HEK293 (cell line): ENCODE measurements at regions not wholly inside any gene's neighbourhood (a gene's known extent, or its start where the extent isn't known, plus 50 kb on each side); places are given as distances from the start of the nearest gene placed in this dataset.
A peak's percentile ranks its signal among the peaks of the same experiment; 100 is the strongest.

Source experiments
- CTCF ChIA-PET: fragments of 350-600 bp; formaldehyde crosslinking; extraction: SDS; loops from one replicate; lab custom pipeline; 2021; ENCODE audit warnings: antibody characterized with exemption; lab: Yijun Ruan, JAX
- POLR2A ChIA-PET: fragments of 300-600 bp; formaldehyde crosslinking; extraction: SDS; loops from one replicate; lab custom pipeline; 2020; ENCODE audit warnings: antibody characterized with exemption, inconsistent platforms; lab: Yijun Ruan, JAX
- H3K27ac ChIP-seq: fragments of 200-500 bp; sonication (Bioruptor generic); 2 replicates; pipeline ENCODE4 v1.5.1; 2014; ENCODE audit warnings: low read depth, low read length, control low read depth, inconsistent platforms; ENCODE audit errors: extremely low read depth
- H3K36me3 ChIP-seq, 2 experiments: fragments of 200-500 bp in 1 of 2; sonication (Bioruptor generic) in 1 of 2; 1 replicate in 1 of 2; 2 replicates in 1 of 2; pipeline ENCODE4 v1.5.1; 2014 to 2017; ENCODE audit warnings: inconsistent platforms in 2 of 2, low read length in 2 of 2; ENCODE audit not compliant: control insufficient read depth in 2 of 2, insufficient read depth in 1 of 2
- H3K4me1 ChIP-seq: fragments of 200-500 bp; sonication (Bioruptor generic); 2 replicates; pipeline ENCODE4 v1.5.1; 2014; ENCODE audit warnings: mild to moderate bottlenecking, low read length, inconsistent platforms; ENCODE audit not compliant: control insufficient read depth, insufficient read depth
- H3K4me3 ChIP-seq: 2 replicates; pipeline ENCODE4 v1.5.1; 2011; ENCODE audit warnings: low read depth, mild to moderate bottlenecking, control low read depth, low read length, moderate library complexity
- H3K9me3 ChIP-seq: fragments of 200-500 bp; sonication (Bioruptor generic); 2 replicates; pipeline ENCODE4 v1.5.1; 2014; ENCODE audit warnings: low read depth, low read length, inconsistent platforms; ENCODE audit not compliant: control insufficient read depth, insufficient read depth
- INSM2 ChIP-seq: fragments of 450-650 bp; formaldehyde crosslinking; IDR thresholded peaks from 2 replicates; pipeline ENCODE4 v1.5.1; 2016; ENCODE audit warnings: missing biosample characterization, missing genetic modification characterization
- SP7 ChIP-seq: fragments of 450-650 bp; formaldehyde crosslinking; IDR thresholded peaks from 2 replicates; pipeline ENCODE4 v1.5.1; 2016; ENCODE audit warnings: missing biosample characterization, missing genetic modification characterization
- ZNF214 ChIP-seq: fragments of 450-650 bp; formaldehyde crosslinking; IDR thresholded peaks from 2 replicates; pipeline ENCODE4 v1.5.1; 2017; ENCODE audit warnings: missing biosample characterization, mild to moderate bottlenecking, missing genetic modification characterization, borderline replicate concordance
- ZNF626 ChIP-seq: fragments of 450-650 bp; sonication (Bioruptor Pico); formaldehyde crosslinking; IDR thresholded peaks from 2 replicates; pipeline ENCODE4 v1.5.1; 2018; ENCODE audit warnings: missing biosample characterization, missing genetic modification characterization, inconsistent platforms
- ZNF664 ChIP-seq: fragments of 450-650 bp; formaldehyde crosslinking; IDR thresholded peaks from 2 replicates; pipeline ENCODE4 v1.5.1; 2016; ENCODE audit warnings: missing biosample characterization, missing genetic modification characterization

GRCh38 chr10:129416956-129417765, 49.9 kb upstream of the MGMT start:
- no peaks in the 10 kb centered on the region for H3K9me3 ChIP-seq
- ChIA-PET CTCF (no interaction called here), POLR2A (no interaction called here)
- peaks cover 3% of the 10 kb centered on the region; the same call in 1 of the 2 replicates for H3K4me1 ChIP-seq
- no peak overlapping the region for H3K27ac ChIP-seq
- H3K36me3 ChIP-seq = no peaks in the 10 kb centered on the region
- H3K4me3 ChIP-seq = no peak overlapping the region
- TF ChIP-seq INSM2 (tag by site-specific recombination) (peak; percentile 68; the same call in 1 of the 2 replicates), ZNF214 (tag by site-specific recombination) (no peak), ZNF664 (tag by site-specific recombination) (peak; percentile 87), SP7 (tag by site-specific recombination) (peak; percentile 48), ZNF626 (tag by site-specific recombination) (no peak)
